ENCODE measurements at regions not wholly inside any gene's neighbourhood (a gene's known extent, or its start where the extent isn't known, plus 50 kb on each side); places are given as distances from the start of the nearest gene placed in this dataset.

- no peak for TF ChIP-seq OSR1 (CRISPR knock-in tag; IDR thresholded peaks at IDR 0.05)
- ATAC-seq: no peak
Observed at GRCh38 chr2:5988120-5988519, 295.9 kb downstream of the SOX11 start.

GRCh38 chr2:5990086-5990485 is 297.9 kb downstream of the SOX11 start:
- no peak for ATAC-seq
- TF ChIP-seq GLIS3 (CRISPR knock-in tag; IDR thresholded peaks at IDR 0.05) (no peak), TSHZ2 (CRISPR knock-in tag; IDR thresholded peaks at IDR 0.05) (no peak), ZFP3 (CRISPR knock-in tag; IDR thresholded peaks at IDR 0.05) (no peak), TOX (CRISPR knock-in tag; IDR thresholded peaks at IDR 0.05; ENCODE audit: borderline replicate concordance) (no peak), ZNF565 (CRISPR knock-in tag; conservative IDR thresholded peaks at IDR 0.05; ENCODE audit: low read depth) (no peak), ISL1 (CRISPR knock-in tag; IDR thresholded peaks at IDR 0.05) (no peak)
- TF ChIP-seq, protein P1, sequence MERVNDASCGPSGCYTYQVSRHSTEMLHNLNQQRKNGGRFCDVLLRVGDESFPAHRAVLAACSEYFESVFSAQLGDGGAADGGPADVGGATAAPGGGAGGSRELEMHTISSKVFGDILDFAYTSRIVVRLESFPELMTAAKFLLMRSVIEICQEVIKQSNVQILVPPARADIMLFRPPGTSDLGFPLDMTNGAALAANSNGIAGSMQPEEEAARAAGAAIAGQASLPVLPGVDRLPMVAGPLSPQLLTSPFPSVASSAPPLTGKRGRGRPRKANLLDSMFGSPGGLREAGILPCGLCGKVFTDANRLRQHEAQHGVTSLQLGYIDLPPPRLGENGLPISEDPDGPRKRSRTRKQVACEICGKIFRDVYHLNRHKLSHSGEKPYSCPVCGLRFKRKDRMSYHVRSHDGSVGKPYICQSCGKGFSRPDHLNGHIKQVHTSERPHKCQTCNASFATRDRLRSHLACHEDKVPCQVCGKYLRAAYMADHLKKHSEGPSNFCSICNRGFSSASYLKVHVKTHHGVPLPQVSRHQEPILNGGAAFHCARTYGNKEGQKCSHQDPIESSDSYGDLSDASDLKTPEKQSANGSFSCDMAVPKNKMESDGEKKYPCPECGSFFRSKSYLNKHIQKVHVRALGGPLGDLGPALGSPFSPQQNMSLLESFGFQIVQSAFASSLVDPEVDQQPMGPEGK (CRISPR knock-in tag; IDR thresholded peaks at IDR 0.05; ENCODE audit: borderline replicate concordance): no peak
- TF ChIP-seq, protein P2, sequence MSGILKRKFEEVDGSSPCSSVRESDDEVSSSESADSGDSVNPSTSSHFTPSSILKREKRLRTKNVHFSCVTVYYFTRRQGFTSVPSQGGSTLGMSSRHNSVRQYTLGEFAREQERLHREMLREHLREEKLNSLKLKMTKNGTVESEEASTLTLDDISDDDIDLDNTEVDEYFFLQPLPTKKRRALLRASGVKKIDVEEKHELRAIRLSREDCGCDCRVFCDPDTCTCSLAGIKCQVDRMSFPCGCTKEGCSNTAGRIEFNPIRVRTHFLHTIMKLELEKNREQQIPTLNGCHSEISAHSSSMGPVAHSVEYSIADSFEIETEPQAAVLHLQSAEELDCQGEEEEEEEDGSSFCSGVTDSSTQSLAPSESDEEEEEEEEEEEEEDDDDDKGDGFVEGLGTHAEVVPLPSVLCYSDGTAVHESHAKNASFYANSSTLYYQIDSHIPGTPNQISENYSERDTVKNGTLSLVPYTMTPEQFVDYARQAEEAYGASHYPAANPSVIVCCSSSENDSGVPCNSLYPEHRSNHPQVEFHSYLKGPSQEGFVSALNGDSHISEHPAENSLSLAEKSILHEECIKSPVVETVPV (CRISPR knock-in tag; IDR thresholded peaks at IDR 0.05): no peak

DNA sequence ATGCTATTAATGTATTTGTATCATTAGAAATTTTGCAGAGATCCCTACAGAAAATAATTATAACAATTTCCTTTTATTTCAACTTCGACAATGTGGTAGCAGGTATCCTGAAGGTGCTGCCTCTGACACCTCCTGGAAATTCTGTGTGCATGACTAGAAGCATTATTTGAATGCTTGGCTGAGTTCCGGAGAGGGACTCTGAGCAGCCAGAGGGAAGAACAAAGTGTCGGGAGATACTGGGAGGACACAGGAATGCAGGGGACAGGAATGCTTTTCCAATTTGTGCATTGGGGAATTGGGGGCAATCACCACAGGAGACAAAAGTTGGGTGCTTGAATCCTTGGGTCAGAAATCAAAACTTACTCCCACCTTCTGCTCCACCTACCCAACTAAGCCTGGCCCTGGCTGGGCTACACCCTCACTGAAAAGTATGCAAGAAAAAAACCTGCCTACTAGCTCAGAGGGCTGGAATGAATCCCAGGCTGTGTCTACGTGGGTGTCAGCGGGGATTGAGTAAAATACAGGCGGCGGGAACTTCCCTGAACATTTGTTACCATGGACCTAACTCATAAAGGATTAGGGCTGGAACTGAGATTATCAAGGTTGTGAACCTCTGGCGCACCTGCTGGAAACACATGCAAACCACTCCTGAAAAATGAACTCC is 299.3 kb downstream of the SOX11 start:
- ATAC-seq: no peak
- TF ChIP-seq, protein P3, sequence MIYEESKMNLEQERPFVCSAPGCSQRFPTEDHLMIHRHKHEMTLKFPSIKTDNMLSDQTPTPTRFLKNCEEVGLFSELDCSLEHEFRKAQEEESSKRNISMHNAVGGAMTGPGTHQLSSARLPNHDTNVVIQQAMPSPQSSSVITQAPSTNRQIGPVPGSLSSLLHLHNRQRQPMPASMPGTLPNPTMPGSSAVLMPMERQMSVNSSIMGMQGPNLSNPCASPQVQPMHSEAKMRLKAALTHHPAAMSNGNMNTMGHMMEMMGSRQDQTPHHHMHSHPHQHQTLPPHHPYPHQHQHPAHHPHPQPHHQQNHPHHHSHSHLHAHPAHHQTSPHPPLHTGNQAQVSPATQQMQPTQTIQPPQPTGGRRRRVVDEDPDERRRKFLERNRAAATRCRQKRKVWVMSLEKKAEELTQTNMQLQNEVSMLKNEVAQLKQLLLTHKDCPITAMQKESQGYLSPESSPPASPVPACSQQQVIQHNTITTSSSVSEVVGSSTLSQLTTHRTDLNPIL (CRISPR knock-in tag; IDR thresholded peaks at IDR 0.05; ENCODE audit: low read depth): no peak
- TF ChIP-seq BACH2 (CRISPR knock-in tag; IDR thresholded peaks at IDR 0.05; ENCODE audit: borderline replicate concordance) (no peak), ZFP30 (CRISPR knock-in tag; IDR thresholded peaks at IDR 0.05) (no peak), TCF4 (CRISPR knock-in tag; IDR thresholded peaks at IDR 0.05; ENCODE audit: borderline replicate concordance) (no peak), POU6F1 (CRISPR knock-in tag; IDR thresholded peaks at IDR 0.05; ENCODE audit: borderline replicate concordance, low read depth) (no peak), ZNF8 (CRISPR knock-in tag; IDR thresholded peaks at IDR 0.05) (no peak), OSR1 (CRISPR knock-in tag; IDR thresholded peaks at IDR 0.05) (no peak), ESRRG (CRISPR knock-in tag; IDR thresholded peaks at IDR 0.05) (no peak), ZFP3 (CRISPR knock-in tag; IDR thresholded peaks at IDR 0.05) (no peak), ZNF565 (CRISPR knock-in tag; conservative IDR thresholded peaks at IDR 0.05; ENCODE audit: low read depth) (no peak), TOX (CRISPR knock-in tag; IDR thresholded peaks at IDR 0.05; ENCODE audit: borderline replicate concordance) (no peak), ISL1 (CRISPR knock-in tag; IDR thresholded peaks at IDR 0.05) (no peak), ARNTL (CRISPR knock-in tag; IDR thresholded peaks at IDR 0.05; ENCODE audit: borderline replicate concordance, low read depth) (no peak), GLIS3 (CRISPR knock-in tag; IDR thresholded peaks at IDR 0.05) (no peak), ZC3H10 (CRISPR knock-in tag; IDR thresholded peaks at IDR 0.05) (no peak), RARB (CRISPR knock-in tag; IDR thresholded peaks at IDR 0.05) (no peak)
- TF ChIP-seq, protein P1 (CRISPR knock-in tag; IDR thresholded peaks at IDR 0.05; ENCODE audit: borderline replicate concordance): no peak
- TF ChIP-seq, protein P2 (CRISPR knock-in tag; IDR thresholded peaks at IDR 0.05): no peak

Data from SK-N-SH treated with all-trans-retinoic acid at 6 μM for 48 hours (cell line).